G401 (cell line): ENCODE measurements at regions not wholly inside any gene's neighbourhood (a gene's known extent, or its start where the extent isn't known, plus 50 kb on each side); places are given as distances from the start of the nearest gene placed in this dataset.
"Not testable (repeated sequence)": the region's sequence is repeated elsewhere in the genome, so short reads cannot be mapped to it uniquely, and the experiment has no call there.

Experiments
- DNase-seq: peaks from one replicate; pipeline ENCODE4 v3.0.0-alpha.2; 2015; ENCODE audit warnings: low spot score
- in situ Hi-C: cut with HindIII; loops from 2 replicates; pipeline ENCODE4 v1.10.0; 2016; ENCODE audit warnings: low sequenced_read_pairs, mixed read lengths

DNA sequence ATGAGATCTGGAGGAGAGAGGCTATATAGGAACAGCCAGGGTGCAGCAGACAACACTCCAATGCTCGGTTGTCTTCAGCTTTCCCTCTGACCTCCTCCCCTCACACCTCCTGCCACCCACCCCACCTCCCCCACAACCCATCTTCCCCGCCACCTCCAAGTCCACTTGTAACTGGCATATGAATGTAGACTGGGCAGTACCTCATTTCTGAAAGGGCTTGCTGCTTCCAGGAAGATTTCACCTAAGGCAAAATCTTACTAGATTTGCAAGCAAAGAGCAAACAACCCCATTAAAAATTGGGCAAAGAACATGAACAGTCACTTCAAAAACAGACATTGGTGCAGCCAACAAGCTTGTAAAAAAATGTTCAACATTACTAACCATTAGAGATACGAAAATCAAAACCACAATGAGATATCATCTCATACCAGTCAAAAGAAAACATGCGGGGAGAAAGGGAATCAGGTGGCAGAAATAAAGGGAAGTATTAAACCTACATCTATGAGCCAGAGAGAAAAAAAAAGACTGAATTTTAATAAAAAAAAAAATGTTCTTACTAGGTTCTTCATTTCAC, 164.6 kb upstream of the C1GALT1 start:
- in situ Hi-C loops = no loop called here
- DNase-seq = no peak

DNA sequence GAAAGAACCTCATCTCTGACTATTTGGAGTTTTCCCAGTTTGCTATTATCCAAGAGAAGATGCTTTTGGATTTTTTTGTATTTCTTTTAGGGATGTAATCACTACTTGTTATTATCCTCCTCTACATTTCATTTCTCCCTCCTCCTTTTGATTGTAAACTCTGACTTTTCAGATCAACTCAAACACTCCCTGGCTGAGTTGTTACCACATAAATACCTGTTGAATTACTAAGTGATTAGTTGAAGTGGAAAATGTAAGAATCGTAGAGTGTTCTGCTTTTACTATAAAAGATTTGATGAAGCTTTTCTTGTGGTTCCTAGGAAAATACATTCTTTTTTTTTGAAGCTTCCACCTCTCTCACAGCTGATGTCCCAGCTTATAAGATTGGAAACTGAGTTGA, 164.1 kb upstream of the C1GALT1 start:
- DNase-seq = no peak
- in situ Hi-C loops = no loop called here

DNA sequence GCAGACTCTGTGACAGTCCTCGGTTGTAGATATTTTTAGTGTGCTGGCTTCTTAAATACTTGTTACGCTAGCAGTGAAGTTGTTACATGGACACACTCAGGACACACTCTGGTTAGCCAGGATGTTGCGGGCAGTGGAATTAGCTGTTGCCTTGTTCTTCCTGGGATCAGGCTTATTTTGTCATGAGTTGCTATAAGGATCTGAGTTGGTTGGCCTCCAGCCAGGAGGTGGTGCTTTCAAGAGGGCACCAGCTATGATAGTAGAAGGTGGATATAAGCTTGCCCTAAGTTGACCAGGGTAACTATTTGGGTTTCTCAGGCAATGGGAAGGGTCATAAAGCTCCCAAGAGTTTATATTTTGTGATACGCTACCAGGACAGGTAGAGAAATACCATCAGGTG, 150.1 kb upstream of the C1GALT1 start:
- DNase-seq = no peak
- in situ Hi-C loops = no loop called here

GRCh38 chr7:7035851-7036250, 146.5 kb upstream of the C1GALT1 start:
- no peak for DNase-seq
- in situ Hi-C loops = no loop called here

GRCh38 chr7:7042286-7042893, 140.0 kb upstream of the C1GALT1 start:
- DNase-seq, in situ Hi-C loops: not testable (repeated sequence)

DNA sequence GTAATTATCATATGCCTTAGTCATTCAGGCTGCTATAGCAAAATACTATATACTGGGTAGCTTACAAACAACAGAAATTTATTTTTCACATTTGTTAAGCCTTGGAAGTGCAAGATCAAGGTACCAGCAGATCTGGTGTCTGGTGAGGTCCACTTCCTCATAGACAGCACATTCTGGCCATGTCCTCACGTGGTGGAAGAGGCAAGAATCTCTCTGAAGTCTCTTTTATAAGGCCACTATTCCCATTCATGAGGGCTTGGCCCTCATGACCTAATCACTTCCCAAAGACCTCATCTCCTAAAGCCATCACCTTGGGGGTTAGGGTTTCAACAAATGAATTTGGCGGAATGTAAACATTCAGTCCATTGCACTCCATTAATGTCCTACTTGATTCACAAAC, 137.5 kb upstream of the C1GALT1 start:
- no peak for DNase-seq
- in situ Hi-C loops = no loop called here

DNA sequence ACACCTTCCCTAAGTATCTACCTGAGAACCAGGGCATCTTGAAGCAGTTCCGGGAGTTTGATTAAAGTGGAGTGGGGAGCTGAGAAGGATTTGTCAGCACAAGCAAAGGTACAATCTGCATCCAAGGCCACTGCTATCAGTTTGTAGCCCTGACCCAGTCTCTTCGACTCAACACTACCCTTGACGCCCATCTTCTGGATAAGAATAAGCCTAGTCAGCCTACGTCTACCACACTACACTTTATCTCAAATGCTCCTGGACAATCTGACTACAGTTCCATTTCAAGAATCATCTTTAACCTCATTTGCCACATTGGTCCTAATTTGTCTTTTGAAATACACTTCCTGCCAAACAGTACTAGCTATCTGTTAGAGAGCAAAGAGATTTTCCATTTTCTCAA, 134.1 kb upstream of the C1GALT1 start:
- in situ Hi-C loops = no loop called here
- no peak for DNase-seq

- DNase-seq = no peak
Observed at GRCh38 chr7:7051206-7051877, 131.0 kb upstream of the C1GALT1 start.

GRCh38 chr7:7054252-7054830, 128.0 kb upstream of the C1GALT1 start:
- in situ Hi-C loops = no loop called here
- DNase-seq = no peak

More at GRCh38 chr7:7051206-7051877, 131.0 kb upstream of the C1GALT1 start:
- in situ Hi-C loops = no loop called here

GRCh38 chr7:7060828-7061599, 121.3 kb upstream of the C1GALT1 start:
- DNase-seq = no peak
- in situ Hi-C loops = no loop called here

DNA sequence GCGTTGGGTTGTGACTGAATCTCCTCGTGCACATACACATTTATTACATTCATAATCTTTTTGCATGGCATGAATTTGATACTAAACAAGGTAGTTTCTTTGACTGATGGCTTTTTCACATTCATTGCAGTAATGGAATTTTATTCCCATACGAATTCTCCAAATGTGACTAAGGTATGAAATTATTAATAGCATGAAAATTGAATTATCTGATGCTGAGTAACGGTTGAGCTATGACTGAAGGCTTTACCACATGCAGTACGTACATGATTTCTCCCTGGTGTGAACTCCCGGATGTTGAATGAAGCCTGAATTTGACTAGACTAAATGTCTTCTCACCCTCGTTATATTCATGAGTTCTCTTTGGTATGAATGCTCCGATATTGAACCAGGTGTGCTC, 104.4 kb upstream of the C1GALT1 start:
- in situ Hi-C loops = no loop called here
- DNase-seq = no peak

DNA sequence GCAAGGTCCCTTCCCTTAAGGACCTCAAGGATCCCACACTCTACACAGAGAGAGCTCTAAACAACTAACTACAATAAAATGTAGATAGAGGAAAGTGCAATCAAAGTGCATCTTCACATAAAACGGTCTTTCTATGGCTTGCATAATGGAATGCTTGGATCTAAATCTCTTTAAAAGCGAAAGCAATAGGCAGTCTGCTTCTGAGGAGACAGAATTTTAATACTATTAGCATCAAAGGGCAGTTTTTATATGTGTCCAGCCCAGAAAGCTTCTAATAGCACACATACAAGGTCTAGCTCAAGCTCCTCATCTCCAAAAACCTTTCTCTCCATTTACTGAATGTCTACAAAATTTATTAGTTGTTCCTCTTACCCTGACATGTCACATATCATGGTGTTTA, 101.5 kb upstream of the C1GALT1 start:
- no peak for DNase-seq
- in situ Hi-C loops = no loop called here

DNA sequence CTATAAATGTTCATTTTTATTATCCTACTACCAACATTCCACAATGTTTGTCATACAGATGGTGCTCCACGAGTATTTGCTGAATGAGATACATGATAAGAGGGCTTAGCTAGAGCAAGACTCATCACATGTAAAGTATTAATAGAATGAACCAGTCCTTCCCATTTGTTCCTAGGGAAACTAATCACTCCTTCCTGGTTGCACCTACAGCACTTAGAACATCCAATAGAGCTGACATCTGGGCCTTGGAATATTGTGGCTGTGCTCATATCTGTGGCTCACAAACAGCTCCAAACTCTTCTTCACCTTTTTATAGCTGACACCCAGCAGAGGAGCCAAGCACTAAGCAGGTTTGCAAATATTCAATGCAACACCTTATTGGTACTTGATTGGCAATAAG, 91.9 kb upstream of the C1GALT1 start:
- in situ Hi-C loops = no loop called here
- DNase-seq = no peak

- DNase-seq = no peak
- in situ Hi-C loops = no loop called here
Observed at GRCh38 chr7:7098280-7098818, 84.0 kb upstream of the C1GALT1 start.

DNA sequence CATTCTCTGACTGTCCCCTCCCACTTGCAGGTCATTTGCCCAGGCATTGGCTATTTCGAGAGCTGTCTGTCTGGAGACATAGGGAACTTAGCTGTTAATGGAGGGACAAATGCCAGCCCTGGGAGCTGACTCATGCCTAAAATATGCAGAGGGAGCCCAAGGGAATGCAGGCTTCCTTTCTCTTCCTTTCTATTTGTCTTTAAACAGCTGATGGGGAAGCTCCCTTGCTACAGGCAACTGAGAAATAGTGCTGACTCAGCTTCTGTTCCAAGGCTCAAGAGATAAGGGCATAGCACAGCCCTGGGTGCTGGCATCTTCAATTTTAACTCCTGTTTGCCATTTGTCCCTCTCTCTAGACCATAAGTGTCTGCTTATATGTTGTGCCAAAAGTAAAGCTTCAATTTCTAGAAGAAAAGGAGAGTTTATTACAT, 82.7 kb upstream of the C1GALT1 start:
- in situ Hi-C loops = no loop called here
- peak; percentile 8 for DNase-seq

- in situ Hi-C loops = no loop called here
- peak; percentile 37 for DNase-seq
Observed at GRCh38 chr7:7100432-7100849, 81.9 kb upstream of the C1GALT1 start.

DNA sequence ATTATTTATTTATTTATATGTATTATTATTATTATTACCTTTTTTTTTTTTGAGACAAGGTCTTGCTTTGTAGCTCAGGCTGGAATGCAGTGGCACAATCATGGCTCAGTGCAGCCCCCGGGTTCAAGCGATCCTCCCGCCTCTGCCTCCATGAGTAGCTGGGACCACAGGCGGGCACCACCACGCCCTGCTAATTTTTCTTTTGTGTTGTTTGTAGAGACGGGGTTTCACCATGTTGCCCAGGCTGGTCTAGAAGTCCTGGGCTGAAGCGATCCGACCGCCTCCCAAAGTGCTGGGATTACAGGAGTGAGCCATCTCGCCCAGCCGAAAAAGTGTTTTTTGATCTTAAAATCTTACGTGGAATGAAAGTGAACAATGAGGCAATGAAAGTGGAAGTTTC, 79.4 kb upstream of the C1GALT1 start:
- DNase-seq = no peak
- in situ Hi-C loops = no loop called here

DNA sequence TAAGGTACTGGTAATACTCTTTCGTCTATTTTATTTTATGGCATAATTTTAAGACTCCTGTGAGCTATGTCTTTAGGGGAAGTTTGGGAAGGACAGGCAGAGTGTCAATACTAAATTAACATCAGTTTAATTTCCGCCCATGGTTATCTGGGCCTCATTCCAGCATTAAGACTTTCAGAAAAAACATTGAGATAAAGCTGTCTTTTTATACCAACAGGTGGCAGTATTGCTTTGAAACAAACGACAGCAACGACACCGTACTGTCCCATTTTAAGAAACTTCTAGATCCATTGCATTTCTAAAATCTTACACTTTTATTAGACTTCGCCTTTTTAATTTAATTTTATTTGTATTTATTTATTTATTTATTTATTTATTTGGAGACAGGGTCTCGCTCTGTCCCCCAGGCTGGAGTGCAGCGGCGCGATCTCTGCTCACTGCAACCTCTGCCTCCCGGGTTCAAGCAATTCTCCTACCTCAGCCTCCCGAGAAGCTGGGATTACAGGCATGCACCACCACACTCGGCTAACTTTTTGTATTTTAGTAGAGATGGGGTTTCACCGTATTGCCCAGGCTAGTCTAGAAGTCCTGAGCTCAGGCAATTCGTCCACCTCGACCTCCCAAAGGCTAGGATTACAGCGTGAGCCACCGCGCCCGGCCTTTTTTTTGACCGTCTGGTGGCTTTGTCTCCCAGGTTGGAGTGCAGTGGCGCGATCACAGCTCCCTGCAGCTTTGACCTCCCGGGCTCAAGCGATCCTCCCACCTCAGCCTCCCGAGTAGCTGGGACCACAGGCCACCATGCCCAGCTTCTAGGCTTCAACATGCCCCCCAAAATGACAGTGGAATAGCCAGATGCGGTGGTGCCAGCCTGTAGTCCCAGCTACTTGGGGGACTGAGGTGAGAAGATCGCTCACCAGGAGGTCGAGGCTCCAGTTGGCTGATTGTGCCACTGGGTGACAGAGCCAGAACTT, 78.7 kb upstream of the C1GALT1 start:
- in situ Hi-C loops = no loop called here
- DNase-seq = peak; percentile 53
